NCI-H1105 (cell line): ENCODE measurements at regions not wholly inside any gene's neighbourhood (a gene's known extent, or its start where the extent isn't known, plus 50 kb on each side); places are given as distances from the start of the nearest gene placed in this dataset.

ENCODE experiments used
- DNase-seq: peaks from one replicate; lab custom pipeline; 2025; lab: John Stamatoyannopoulos, UW

- DNase-seq: no peak
These were observed 362.7 kb upstream of the COBL start for GRCh38 chr7:51679358-51679757.

GRCh38 chr7:51666751-51667150, 350.1 kb upstream of the COBL start:
- DNase-seq: no peak

- no peak for DNase-seq
These were observed 349.7 kb upstream of the COBL start for GRCh38 chr7:51666266-51666665.

- no peak for DNase-seq
These were observed 348.6 kb upstream of the COBL start for GRCh38 chr7:51665045-51665780.

GRCh38 chr7:51660516-51660915, 343.9 kb upstream of the COBL start:
- no peak for DNase-seq

- no peak for DNase-seq
These were observed 342.1 kb upstream of the COBL start for GRCh38 chr7:51658684-51659083.

- no peak for DNase-seq
These were observed 331.3 kb upstream of the COBL start for GRCh38 chr7:51647931-51648351.

GRCh38 chr7:51647486-51647885, 330.9 kb upstream of the COBL start:
- no peak for DNase-seq

- no peak for DNase-seq
These were observed 329.2 kb upstream of the COBL start for GRCh38 chr7:51645702-51646298.

- no peak for DNase-seq
These were observed 328.6 kb upstream of the COBL start for GRCh38 chr7:51645255-51645654.

GRCh38 chr7:51644216-51644615, 327.6 kb upstream of the COBL start:
- DNase-seq: no peak

- DNase-seq: no peak
These were observed 324.2 kb upstream of the COBL start for GRCh38 chr7:51640841-51641240.

GRCh38 chr7:51639661-51640334, 323.2 kb upstream of the COBL start:
- no peak for DNase-seq

- DNase-seq: no peak
These were observed 319.9 kb upstream of the COBL start for GRCh38 chr7:51636503-51636902.

- no peak for DNase-seq
These were observed 319.2 kb upstream of the COBL start for GRCh38 chr7:51635775-51636174.

GRCh38 chr7:51634538-51634937, 317.9 kb upstream of the COBL start:
- DNase-seq: no peak

- DNase-seq: no peak
These were observed 317.4 kb upstream of the COBL start for GRCh38 chr7:51634025-51634424.

GRCh38 chr7:51633596-51633995, 317.0 kb upstream of the COBL start:
- no peak for DNase-seq

- no peak for DNase-seq
These were observed 316.4 kb upstream of the COBL start for GRCh38 chr7:51633006-51633405.

GRCh38 chr7:51630933-51631332, 314.3 kb upstream of the COBL start:
- DNase-seq: no peak

GRCh38 chr7:51629206-51629605, 312.6 kb upstream of the COBL start:
- no peak for DNase-seq

- no peak for DNase-seq
These were observed 305.3 kb upstream of the COBL start for GRCh38 chr7:51621956-51622355.

- DNase-seq: no peak
These were observed 304.1 kb upstream of the COBL start for GRCh38 chr7:51620706-51621105.
